GM18505 (cell line): ENCODE measurements at regions not wholly inside any gene's neighbourhood (a gene's known extent, or its start where the extent isn't known, plus 50 kb on each side); places are given as distances from the start of the nearest gene placed in this dataset.

Experiments
- ATAC-seq: cut with Tn5 transposase; IDR thresholded peaks from one replicate; pipeline ENCODE4 v1.9.1; 2021; ENCODE audit not compliant: unreplicated experiment
- POLR2A ChIP-seq: IDR thresholded peaks from 4 replicates; pipeline ENCODE4 v1.6.1; 2011; ENCODE audit warnings: borderline replicate concordance; ENCODE audit not compliant: insufficient read depth, insufficient read length; ENCODE audit errors: extremely low read depth

- no peak for ATAC-seq
- TF ChIP-seq POLR2A, result no peak
Measured at GRCh38 chr14:82230748-82231147, 697.1 kb upstream of the SEL1L start.

- ATAC-seq, result no peak
Measured at GRCh38 chr14:82238649-82239048, 705.0 kb upstream of the SEL1L start.

GRCh38 chr14:82239223-82239622 lies 705.6 kb upstream of the SEL1L start:
- no peak for ATAC-seq
- TF ChIP-seq POLR2A, result no peak

More at GRCh38 chr14:82238649-82239048, 705.0 kb upstream of the SEL1L start:
- no peak for TF ChIP-seq POLR2A

DNA sequence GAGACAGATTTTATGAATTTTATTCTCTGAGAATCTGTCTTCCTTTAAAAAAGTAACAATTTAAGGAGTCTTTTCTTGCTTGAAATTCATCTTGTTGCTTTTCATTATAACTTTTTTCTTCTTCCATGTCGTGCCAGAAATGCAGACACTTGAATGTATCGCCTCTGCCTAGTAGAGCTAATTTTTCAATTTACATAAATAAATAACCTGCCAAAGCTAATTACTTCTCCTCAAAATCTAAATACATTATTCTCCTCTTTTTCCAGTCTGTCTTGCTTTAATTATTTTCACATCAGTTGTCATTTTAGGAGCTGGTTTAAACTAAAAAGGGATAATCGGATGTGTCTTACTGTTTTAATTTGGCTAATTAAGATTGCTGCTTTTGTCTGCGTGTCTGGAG lies 711.1 kb upstream of the SEL1L start:
- ATAC-seq, result no peak
- TF ChIP-seq POLR2A, result no peak

- no peak for ATAC-seq
- TF ChIP-seq POLR2A, result no peak
Measured at GRCh38 chr14:82251494-82251893, 717.8 kb upstream of the SEL1L start.

DNA sequence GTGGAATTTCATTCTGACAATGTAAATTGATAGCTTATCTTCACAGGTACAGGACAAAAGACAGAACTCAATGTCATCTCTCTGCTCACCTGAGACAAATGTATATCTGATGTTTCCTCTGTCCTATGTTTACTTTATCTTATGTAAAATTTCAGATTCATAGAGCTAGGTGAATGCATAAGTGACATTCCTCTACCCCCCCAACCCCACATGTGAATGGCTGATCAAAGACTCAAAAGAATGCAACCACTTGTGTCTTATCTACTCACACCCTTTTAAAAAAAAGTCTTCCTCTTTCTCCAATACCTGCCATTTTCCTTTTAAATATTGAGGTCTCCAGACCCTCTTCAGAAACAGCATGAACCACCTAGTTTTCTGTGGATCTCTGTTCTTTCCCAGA lies 736.6 kb upstream of the SEL1L start:
- no peak for ATAC-seq
- no peak for TF ChIP-seq POLR2A

DNA sequence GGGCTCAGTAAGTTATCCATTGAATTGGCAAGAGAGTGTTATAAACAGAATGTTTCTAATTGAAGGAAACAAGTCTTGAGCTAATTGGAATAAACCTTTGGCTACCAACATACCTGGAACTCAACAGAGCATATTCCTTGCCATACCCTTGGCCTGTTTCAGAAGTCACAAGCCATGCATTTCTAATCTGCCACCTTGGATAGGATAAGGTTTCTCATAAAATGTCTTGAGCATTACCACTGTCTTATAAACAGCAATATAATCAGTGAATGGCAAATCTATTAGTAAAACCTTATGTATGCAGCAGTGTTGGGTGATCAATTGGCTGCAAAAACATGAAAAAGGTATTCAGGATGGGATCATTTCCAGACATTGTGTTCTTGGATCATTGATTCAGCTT lies 765.2 kb upstream of the SEL1L start:
- no peak for TF ChIP-seq POLR2A
- ATAC-seq, result no peak

DNA sequence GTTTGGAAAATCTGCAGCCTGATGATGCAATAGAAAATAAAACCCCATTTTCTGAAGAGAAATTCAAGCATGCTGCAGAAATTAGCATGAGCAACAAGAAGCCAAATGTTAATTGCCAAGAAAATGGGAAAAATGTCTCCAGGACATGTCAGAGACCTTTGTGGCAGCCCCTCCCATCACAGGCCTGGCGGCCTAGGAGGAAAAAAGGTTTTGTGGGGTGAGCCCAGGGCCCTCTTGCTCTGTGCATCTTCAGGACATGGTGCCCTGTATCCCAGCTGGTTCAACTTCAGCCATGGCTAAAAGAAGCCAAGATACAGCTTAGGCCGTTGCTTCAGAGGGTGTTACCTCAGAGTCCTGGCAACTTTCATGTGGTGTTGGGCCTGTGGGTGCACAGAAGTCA lies 775.5 kb upstream of the SEL1L start:
- TF ChIP-seq POLR2A, result no peak
- no peak for ATAC-seq

- ATAC-seq, result no peak
- no peak for TF ChIP-seq POLR2A
Measured at GRCh38 chr14:82313889-82314288, 780.2 kb upstream of the SEL1L start.

- ATAC-seq, result no peak
- TF ChIP-seq POLR2A, result no peak
Measured at GRCh38 chr14:82328442-82328841, 794.8 kb upstream of the SEL1L start.

GRCh38 chr14:82341261-82341810 lies 807.7 kb upstream of the SEL1L start:
- ATAC-seq, result no peak
- no peak for TF ChIP-seq POLR2A

DNA sequence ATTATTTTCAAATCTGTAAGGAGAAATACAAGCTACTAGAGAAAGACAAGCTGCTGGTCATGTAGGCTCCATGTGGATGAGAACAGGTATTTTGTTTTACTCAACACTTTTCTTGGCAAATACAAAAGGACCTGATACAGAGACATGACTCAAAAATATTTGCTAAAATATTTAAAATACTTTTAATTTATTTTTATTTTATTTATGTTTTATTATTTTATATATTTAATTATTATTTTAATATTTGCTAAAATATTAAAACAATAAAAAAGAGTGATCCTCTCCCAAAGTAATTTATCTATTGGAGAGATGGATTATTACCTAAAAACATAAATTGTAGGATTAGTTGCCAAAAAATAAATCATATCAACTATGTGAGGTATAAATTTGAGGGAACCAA lies 808.9 kb upstream of the SEL1L start:
- ATAC-seq, result no peak

DNA sequence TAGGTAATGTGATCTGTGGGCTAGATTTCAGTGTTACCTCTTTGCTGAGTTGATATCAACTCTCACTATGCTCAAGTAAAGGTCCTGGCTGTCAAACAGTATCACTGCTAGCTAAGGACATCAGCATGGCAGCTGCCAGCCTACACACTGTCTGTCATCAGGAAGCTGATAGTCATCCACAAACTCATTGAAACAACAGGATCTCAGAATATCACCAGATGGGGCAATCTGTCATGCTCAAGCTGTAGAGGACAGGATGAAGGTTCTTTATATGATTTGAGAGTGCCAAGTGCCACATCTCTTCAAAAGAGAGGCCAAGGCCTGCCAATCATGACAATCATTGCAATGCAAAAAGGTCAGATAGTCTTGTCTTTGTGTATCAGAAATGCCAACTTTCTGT lies 811.5 kb upstream of the SEL1L start:
- TF ChIP-seq POLR2A, result no peak
- no peak for ATAC-seq

More for the DNA sequence above, 808.9 kb upstream of the SEL1L start:
- no peak for TF ChIP-seq POLR2A

- TF ChIP-seq POLR2A, result no peak
- ATAC-seq, result no peak
Measured at GRCh38 chr14:82354126-82354525, 820.5 kb upstream of the SEL1L start.

DNA sequence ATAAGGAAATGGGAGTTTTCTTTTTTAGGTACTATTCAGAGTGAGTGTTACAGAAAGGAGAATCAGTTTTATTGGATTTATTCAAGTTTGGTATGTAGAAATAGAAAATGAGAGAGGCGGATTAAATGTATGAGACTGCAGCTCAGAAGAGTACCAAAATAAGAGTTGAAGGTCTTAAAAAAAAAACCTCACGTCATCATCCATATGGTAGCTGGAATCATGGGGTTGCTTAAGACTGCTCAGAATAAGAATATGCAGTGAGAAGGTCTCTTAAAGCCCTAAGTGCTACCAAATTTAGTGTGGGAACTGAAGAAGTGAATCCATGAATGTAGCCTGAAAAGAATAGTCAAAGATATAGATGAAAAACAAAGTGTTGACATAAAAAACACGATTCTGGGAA lies 825.5 kb upstream of the SEL1L start:
- ATAC-seq, result no peak
- no peak for TF ChIP-seq POLR2A

- no peak for TF ChIP-seq POLR2A
- ATAC-seq, result no peak
Measured at GRCh38 chr14:82362452-82362851, 828.8 kb upstream of the SEL1L start.

GRCh38 chr14:82365471-82365870 lies 831.8 kb upstream of the SEL1L start:
- ATAC-seq, result no peak
- no peak for TF ChIP-seq POLR2A
